ENCODE measurements at regions not wholly inside any gene's neighbourhood (a gene's known extent, or its start where the extent isn't known, plus 50 kb on each side); places are given as distances from the start of the nearest gene placed in this dataset.

- H3K4me3 ChIP-seq (replicated peaks in 1 of 3; ENCODE audit: low read depth in 2 of 3, low read length in 3 of 3): no peak overlapping the region
- H3K79me2 ChIP-seq (ENCODE audit: insufficient read depth, low read length): no peaks in the 10 kb centered on the region
- no peaks in the 10 kb centered on the region for H3K4me1 ChIP-seq (ENCODE audit: control insufficient read depth in 1 of 2, insufficient read depth in 2 of 2, low read length in 2 of 2)
- peaks cover 10% of the 10 kb centered on the region for H3K4me1 Mint-ChIP-seq
- H3K27ac Mint-ChIP-seq: no peak overlapping the region
- no peaks in the 10 kb centered on the region for H4K20me1 ChIP-seq (ENCODE audit: insufficient read depth, low read length)
- no peak overlapping the region for H3K4me2 ChIP-seq (replicated peaks; ENCODE audit: extremely low read depth, low read length, poor library complexity, severe bottlenecking)
- H3K27me3 Mint-ChIP-seq (ENCODE audit: low read depth in 3 of 3): no peaks in the 10 kb centered on the region
- no peak overlapping the region for H3K27ac ChIP-seq (ENCODE audit: low read depth in 1 of 2, low read length in 2 of 2)
- TF ChIP-seq CTCF (IDR thresholded peaks at IDR 0.05): no peak
- no peak for DNase-seq
- H3K9me3 ChIP-seq (replicated peaks in 1 of 2; ENCODE audit: control insufficient read depth in 1 of 2, insufficient read depth in 1 of 2, low read length in 2 of 2): no peaks in the 10 kb centered on the region
- peaks cover 0 to 2% of the 10 kb centered on the region in 2 donors for H3K36me3 Mint-ChIP-seq
- no peak overlapping the region for H3K9ac ChIP-seq (ENCODE audit: insufficient read depth, low read length, poor library complexity, severe bottlenecking)
- H3K4me3 Mint-ChIP-seq: no peak overlapping the region
- no peak overlapping the region for H2AFZ ChIP-seq (ENCODE audit: insufficient read depth, low read depth, low read length, poor library complexity, severe bottlenecking)
- no peaks in the 10 kb centered on the region for H3K36me3 ChIP-seq (replicated peaks in 1 of 2; ENCODE audit: control insufficient read depth in 1 of 2, insufficient read depth in 2 of 2, low read length in 2 of 2)
- intact Hi-C loops (cut with micrococcal nuclease): no loop called here
- H3K27me3 ChIP-seq (ENCODE audit: control insufficient read depth in 2 of 2, insufficient read depth in 2 of 2, low read length in 2 of 2): no peaks in the 10 kb centered on the region
- peaks cover 0 to 6% (median 3%) of the 10 kb centered on the region in 7 donors for H3K9me3 Mint-ChIP-seq
Observed at GRCh38 chr4:123299212-123299691, 97.3 kb upstream of the SPRY1 start.

- intact Hi-C loops (cut with micrococcal nuclease): no loop called here
- TF ChIP-seq CTCF (IDR thresholded peaks at IDR 0.05): no peak
- no peak for DNase-seq
- peaks cover 0 to 4% (median 1%) of the 10 kb centered on the region in 7 donors for H3K9me3 Mint-ChIP-seq
- no peak overlapping the region for H3K27ac ChIP-seq (ENCODE audit: low read depth in 1 of 2, low read length in 2 of 2)
- no peaks in the 10 kb centered on the region for H4K20me1 ChIP-seq (ENCODE audit: insufficient read depth, low read length)
- H3K4me3 ChIP-seq (replicated peaks in 1 of 3; ENCODE audit: low read depth in 2 of 3, low read length in 3 of 3): no peak overlapping the region
- H2AFZ ChIP-seq (ENCODE audit: insufficient read depth, low read depth, low read length, poor library complexity, severe bottlenecking): no peak overlapping the region
- no peaks in the 10 kb centered on the region for H3K27me3 Mint-ChIP-seq (ENCODE audit: low read depth in 3 of 3)
- H3K4me1 ChIP-seq (ENCODE audit: control insufficient read depth in 1 of 2, insufficient read depth in 2 of 2, low read length in 2 of 2): no peaks in the 10 kb centered on the region
- no CpG with 5 or more reads among the region's 4 CpGs for WGBS (ENCODE audit: insufficient coverage)
- no peak overlapping the region for H3K9ac ChIP-seq (ENCODE audit: insufficient read depth, low read length, poor library complexity, severe bottlenecking)
- no peaks in the 10 kb centered on the region for H3K27me3 ChIP-seq (ENCODE audit: control insufficient read depth in 2 of 2, insufficient read depth in 2 of 2, low read length in 2 of 2)
- H3K9me3 ChIP-seq (replicated peaks in 1 of 2; ENCODE audit: control insufficient read depth in 1 of 2, insufficient read depth in 1 of 2, low read length in 2 of 2): no peaks in the 10 kb centered on the region
- H3K4me3 Mint-ChIP-seq: no peak overlapping the region
- H3K4me1 Mint-ChIP-seq: peaks cover 10% of the 10 kb centered on the region
- peaks cover 0 to 2% of the 10 kb centered on the region in 2 donors for H3K36me3 Mint-ChIP-seq
- no peaks in the 10 kb centered on the region for H3K36me3 ChIP-seq (replicated peaks in 1 of 2; ENCODE audit: control insufficient read depth in 1 of 2, insufficient read depth in 2 of 2, low read length in 2 of 2)
- no peak overlapping the region for H3K4me2 ChIP-seq (replicated peaks; ENCODE audit: extremely low read depth, low read length, poor library complexity, severe bottlenecking)
- H3K27ac Mint-ChIP-seq: peak overlapping the region in 1 of 7 donors; percentile 36
- no peaks in the 10 kb centered on the region for H3K79me2 ChIP-seq (ENCODE audit: insufficient read depth, low read length)
Observed at GRCh38 chr4:123300222-123301039, 96.2 kb upstream of the SPRY1 start.
